Adrenal gland (tissue), 9 donors: ENCODE measurements at regions not wholly inside any gene's neighbourhood (a gene's known extent, or its start where the extent isn't known, plus 50 kb on each side); places are given as distances from the start of the nearest gene placed in this dataset.

ENCODE experiments used
- DNase-seq, 7 donors: peaks; one replicate each; pipeline ENCODE4 v3.0.0-alpha.2; 2019 to 2020
- H3K27ac ChIP-seq, 5 donors: fragments of 200-600 bp; sonication (generic) in 4 of 5; 1 replicate in 3 of 5; 2 replicates in 2 of 5; pipeline versions ENCODE4 v1.5.1 to v1.8.0; 2016 to 2020; ENCODE audit warnings: mild to moderate bottlenecking in 1 of 5
- H3K27me3 ChIP-seq: fragments of 200-600 bp; 2 replicates; pipeline ENCODE4 v1.8.0; 2021
- H3K36me3 ChIP-seq, 2 donors: fragments of 200-600 bp; replicated peaks in 1 of 2; 1 replicate in 1 of 2; 2 replicates in 1 of 2; pipeline versions ENCODE4 v1.5.1 to v1.8.0; 2018 to 2022
- H3K4me1 ChIP-seq, 2 donors: fragments of 200-600 bp; replicated peaks in 1 of 2; 1 replicate in 1 of 2; 2 replicates in 1 of 2; pipeline versions ENCODE4 v1.5.1 to v1.8.0; 2018 to 2021
- H3K4me3 ChIP-seq, 4 donors: fragments of 200-600 bp; sonication (generic) in 3 of 4; one replicate each; pipeline ENCODE4 v1.5.1; 2016 to 2018
- H3K9me3 ChIP-seq, 3 donors: fragments of 200-600 bp; sonication (generic) in 1 of 3; replicated peaks in 1 of 3; 1 replicate in 2 of 3; 2 replicates in 1 of 3; pipeline versions ENCODE4 v1.5.1 to v1.8.0; 2016 to 2021
- POLR2A ChIP-seq, 2 donors: fragments of 450-650 bp; IDR thresholded peaks; one replicate each; pipeline ENCODE4 v1.6.1; 2017; ENCODE audit warnings: antibody characterized with exemption in 2 of 2, mild to moderate bottlenecking in 2 of 2, moderate library complexity in 1 of 2
- WGBS, 4 donors: extraction: QIAGEN DNeasy Blood & Tissue Kit in 2 of 4; methylation state at CpG; one replicate each; pipeline versions ENCODE4 v1.1.5 to v1.1.7; 2013 to 2017; 5-methylcytosine and 5-hydroxymethylcytosine counted together
- intact Hi-C, 2 donors: fragments of 100-400 bp; cut with DNase I; formaldehyde crosslinking; loops; one replicate each; pipeline versions ENCODE4 v1.14.1 to v1.15.0; 2022 to 2023
- TF ChIP-seq, protein P1 (sequence below), 6 experiments: fragments of 450-650 bp in 4 of 6; fragments of 200-600 bp in 2 of 6; sonication (generic) in 1 of 6; IDR thresholded peaks; 1 replicate in 5 of 6; 2 replicates in 1 of 6; pipeline versions ENCODE4 v1.5.1 to v1.8.0; 2016 to 2021; ENCODE audit warnings: antibody characterized with exemption in 6 of 6, mild to moderate bottlenecking in 2 of 6, moderate library complexity in 1 of 6
- donor health status: healthy with polysubstance abuse.
- donor health status: Bipolar disorder and iron deficiency.
- donor health status: DM: yes; HTN: yes; CAD: no.
- donor health status: DM: no; HTN: no; CAD: no.
- donor health status: DM: no; HTN: no; CAD: no.

DNA sequence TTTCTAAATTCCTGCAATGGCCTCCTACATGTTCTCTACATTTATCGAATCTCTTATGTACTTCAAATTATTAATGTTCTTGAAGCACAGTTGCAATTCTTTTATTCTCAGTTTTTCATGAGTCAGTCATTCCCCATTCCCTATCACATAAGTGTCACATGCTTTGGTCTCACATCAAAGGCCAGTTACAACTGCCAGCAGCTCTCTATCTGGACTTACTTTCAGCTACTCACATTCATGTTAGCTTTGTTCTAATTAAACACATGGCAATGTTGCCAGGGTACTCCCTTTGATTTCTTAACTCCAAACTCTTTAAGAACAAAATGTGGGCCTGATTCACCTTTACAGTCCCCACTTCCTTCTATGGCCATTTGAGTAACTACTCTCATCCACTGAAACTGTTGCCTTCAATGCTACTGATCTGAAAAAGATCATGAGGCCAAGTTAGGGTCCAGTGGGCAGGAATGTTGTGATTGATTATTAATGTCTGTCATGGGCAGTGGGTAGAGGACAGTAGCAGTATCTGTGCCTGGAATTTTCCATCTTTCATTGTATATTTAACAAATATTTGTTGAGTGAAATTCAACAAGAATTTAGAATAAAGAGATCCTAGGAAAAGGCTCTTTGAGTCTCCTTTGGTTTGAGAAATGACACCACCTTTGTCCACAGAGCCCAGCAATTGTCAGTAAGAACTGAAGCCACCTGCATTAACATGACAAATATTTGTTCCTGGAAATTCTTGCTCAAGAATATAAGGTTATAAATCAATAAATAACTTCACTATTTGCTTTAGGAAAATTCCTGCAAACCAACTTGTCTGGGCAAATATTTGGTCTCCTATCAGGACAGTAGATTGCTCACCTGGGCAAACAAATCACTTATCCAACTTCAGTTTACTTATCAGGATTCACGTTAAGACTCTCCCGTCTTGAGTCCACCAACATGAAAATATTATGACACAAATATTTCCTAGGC lies 153.6 kb upstream of the SAMSN1 start:
- Histone ChIP-seq H3K4me3 (no peak overlapping the region), H3K27ac (no peak overlapping the region), H3K9me3 (no peaks in the 10 kb centered on the region), H3K27me3 (no peaks in the 10 kb centered on the region), H3K4me1 (no peaks in the 10 kb centered on the region), H3K36me3 (no peaks in the 10 kb centered on the region)
- intact Hi-C loops, result no loop called here
- 79 to 86% (median 79%) methylated on average over 3 of the region's 3 CpGs for WGBS, 4 donors
- no peak for DNase-seq
- no peak for TF ChIP-seq POLR2A (IDR thresholded peaks at IDR 0.05)
- TF ChIP-seq, protein P1, sequence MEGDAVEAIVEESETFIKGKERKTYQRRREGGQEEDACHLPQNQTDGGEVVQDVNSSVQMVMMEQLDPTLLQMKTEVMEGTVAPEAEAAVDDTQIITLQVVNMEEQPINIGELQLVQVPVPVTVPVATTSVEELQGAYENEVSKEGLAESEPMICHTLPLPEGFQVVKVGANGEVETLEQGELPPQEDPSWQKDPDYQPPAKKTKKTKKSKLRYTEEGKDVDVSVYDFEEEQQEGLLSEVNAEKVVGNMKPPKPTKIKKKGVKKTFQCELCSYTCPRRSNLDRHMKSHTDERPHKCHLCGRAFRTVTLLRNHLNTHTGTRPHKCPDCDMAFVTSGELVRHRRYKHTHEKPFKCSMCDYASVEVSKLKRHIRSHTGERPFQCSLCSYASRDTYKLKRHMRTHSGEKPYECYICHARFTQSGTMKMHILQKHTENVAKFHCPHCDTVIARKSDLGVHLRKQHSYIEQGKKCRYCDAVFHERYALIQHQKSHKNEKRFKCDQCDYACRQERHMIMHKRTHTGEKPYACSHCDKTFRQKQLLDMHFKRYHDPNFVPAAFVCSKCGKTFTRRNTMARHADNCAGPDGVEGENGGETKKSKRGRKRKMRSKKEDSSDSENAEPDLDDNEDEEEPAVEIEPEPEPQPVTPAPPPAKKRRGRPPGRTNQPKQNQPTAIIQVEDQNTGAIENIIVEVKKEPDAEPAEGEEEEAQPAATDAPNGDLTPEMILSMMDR (IDR thresholded peaks at IDR 0.05), result no peak

DNA sequence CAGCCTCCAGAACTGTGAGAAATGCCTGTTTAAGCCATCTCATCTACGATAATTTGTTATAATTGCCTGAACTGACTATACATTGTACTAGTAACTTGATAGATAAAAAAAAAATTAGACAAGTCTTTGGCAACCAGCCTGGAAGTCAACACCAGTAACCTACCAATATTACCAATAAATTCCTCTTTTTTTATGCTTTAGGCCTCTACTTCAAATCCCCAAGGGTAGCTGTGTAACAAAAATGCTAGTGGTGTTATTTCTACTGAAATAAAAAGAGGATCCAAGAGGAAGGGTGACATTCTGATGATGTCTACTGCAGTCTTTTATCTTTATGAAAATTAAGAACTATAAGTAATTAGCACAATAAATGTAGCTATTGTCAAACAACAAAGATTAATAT lies 151.7 kb upstream of the SAMSN1 start:
- intact Hi-C loops, result no loop called here
- Histone ChIP-seq H3K27ac (no peak overlapping the region), H3K9me3 (no peaks in the 10 kb centered on the region), H3K4me3 (no peak overlapping the region), H3K27me3 (no peaks in the 10 kb centered on the region), H3K36me3 (no peaks in the 10 kb centered on the region), H3K4me1 (no peaks in the 10 kb centered on the region)
- TF ChIP-seq, protein P1 (IDR thresholded peaks at IDR 0.05), result no peak
- no peak for TF ChIP-seq POLR2A (IDR thresholded peaks at IDR 0.05)
- DNase-seq, result no peak
- WGBS, 4 donors, result 74 to 89% (median 77%) methylated on average over 1 of the region's 1 CpG

DNA sequence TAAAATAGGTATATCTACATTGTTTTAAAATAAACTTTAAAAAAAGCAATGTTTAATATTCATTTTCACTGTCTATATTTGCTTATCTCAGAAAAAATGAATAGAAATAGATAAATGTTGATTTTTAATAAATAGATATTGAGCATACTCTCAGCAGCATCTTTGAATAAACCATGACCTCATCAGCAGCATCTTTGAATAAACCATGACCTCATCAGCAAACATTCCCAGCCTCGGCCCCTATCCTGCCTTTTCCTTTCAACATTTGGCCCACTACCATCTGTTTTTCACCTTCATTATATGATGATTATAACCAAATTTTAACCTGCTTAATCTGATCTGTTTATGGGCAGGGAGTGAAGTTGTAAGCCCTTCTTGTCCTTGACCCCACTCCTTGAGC lies 148.7 kb upstream of the SAMSN1 start:
- 60 to 74% (median 65%) methylated on average over 1 of the region's 1 CpG for WGBS, 4 donors
- H3K27me3 ChIP-seq, result no peaks in the 10 kb centered on the region
- DNase-seq, result no peak
- intact Hi-C loops, result no loop called here
- no peaks in the 10 kb centered on the region for H3K9me3 ChIP-seq
- no peaks in the 10 kb centered on the region for H3K4me1 ChIP-seq
- TF ChIP-seq, protein P1 (IDR thresholded peaks at IDR 0.05), result no peak
- no peak for TF ChIP-seq POLR2A (IDR thresholded peaks at IDR 0.05)
- H3K27ac ChIP-seq, result no peak overlapping the region
- no peak overlapping the region for H3K4me3 ChIP-seq
- no peaks in the 10 kb centered on the region for H3K36me3 ChIP-seq

DNA sequence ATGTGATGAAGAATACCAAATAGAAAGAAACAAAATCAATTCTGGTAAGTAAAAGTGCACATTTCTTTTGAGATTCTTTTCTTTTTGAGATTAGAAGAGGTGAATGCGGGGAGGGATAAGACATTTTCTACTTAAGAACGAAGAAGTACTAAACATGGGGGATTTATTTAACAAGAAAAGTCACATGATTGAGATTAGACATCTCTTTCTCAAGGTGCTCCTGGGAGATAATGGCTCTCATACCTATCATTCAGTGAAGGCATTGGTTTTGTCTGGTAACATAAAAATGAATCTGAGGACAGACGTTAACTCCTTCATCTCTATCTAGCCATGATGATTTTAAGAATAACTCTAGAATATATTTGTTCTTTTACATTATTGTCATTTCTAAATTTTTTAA lies 147.9 kb upstream of the SAMSN1 start:
- H3K27ac ChIP-seq, result no peak overlapping the region
- DNase-seq, result no peak
- no peaks in the 10 kb centered on the region for H3K27me3 ChIP-seq
- intact Hi-C loops, result no loop called here
- TF ChIP-seq POLR2A (IDR thresholded peaks at IDR 0.05), result no peak
- TF ChIP-seq, protein P1 (IDR thresholded peaks at IDR 0.05), result no peak
- H3K4me3 ChIP-seq, result no peak overlapping the region
- H3K9me3 ChIP-seq, result no peaks in the 10 kb centered on the region
- no peaks in the 10 kb centered on the region for H3K4me1 ChIP-seq
- 86 to 90% (median 87%) methylated on average over 3 of the region's 3 CpGs for WGBS, 4 donors
- no peaks in the 10 kb centered on the region for H3K36me3 ChIP-seq
